Glomerular visceral epithelial cell (primary cell): ENCODE measurements at regions not wholly inside any gene's neighbourhood (a gene's known extent, or its start where the extent isn't known, plus 50 kb on each side); places are given as distances from the start of the nearest gene placed in this dataset.
A peak's percentile ranks its signal among the peaks of the same experiment; 100 is the strongest.

ENCODE experiments used
- DNase-seq: peaks from one replicate; pipeline ENCODE4 v3.0.0-alpha.2; 2016; ENCODE audit errors: extremely low spot score

DNA sequence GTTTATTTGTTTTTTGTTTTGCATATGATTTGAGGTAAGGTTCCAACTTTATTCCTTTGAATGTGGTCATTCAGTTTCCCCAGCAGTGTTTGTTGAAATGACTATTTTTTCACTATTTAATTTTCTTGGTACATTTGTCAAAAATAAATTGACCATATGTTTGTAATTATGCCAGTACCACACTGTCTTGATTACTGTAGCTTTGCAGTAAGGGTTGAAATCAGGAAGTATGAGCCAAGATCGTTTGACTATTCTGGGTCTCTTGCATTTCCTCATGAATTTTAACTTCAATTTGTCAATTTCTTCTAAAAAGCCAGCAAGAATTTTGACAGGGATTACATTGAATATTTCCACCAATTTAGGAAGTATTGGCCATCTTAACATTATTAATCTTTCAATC, 199.3 kb upstream of the PPFIA2 start:
- no peak for DNase-seq

- DNase-seq = no peak
These were observed 198.5 kb upstream of the PPFIA2 start for GRCh38 chr12:81957631-81958030.

GRCh38 chr12:81956468-81956860, 197.3 kb upstream of the PPFIA2 start:
- no peak for DNase-seq

DNA sequence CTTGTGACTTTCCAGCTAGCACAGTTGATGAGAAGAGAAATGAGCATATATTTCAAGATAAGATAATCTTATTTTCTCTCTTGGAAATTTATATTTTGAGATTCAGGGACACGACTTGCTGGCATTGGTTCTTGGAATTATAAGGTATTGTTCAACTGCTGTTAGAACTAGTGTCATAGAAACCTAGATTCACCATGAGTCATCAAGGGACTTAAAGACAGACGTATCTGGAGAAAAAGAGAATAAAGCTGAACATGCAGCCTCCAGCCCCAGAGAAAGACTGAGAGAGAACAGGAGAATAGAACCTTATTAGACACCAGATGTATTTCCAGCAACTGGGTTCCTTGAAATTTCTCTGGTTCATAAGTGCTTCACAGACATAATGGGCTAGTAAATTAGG, 194.4 kb upstream of the PPFIA2 start:
- peak; percentile 36 for DNase-seq

DNA sequence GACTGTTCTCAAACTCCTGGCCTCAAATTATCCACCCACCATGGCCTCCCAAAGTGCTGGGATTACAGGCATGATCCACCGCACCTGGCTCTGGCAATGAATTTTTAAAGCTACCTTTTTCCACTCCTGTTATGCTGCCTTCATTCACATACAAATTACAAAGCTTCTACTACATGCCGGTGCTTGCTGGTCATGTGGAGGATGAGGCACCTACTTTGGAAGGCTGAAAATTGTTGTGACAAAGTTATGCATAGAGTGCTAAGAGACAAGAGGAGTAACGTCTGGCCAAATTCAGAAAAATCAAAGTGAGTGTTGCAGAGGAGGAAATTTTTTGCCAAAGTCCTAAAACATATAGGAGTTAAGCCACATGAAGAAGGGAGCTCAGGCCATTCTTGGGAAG, 191.7 kb upstream of the PPFIA2 start:
- DNase-seq = no peak

- no peak for DNase-seq
These were observed 190.7 kb upstream of the PPFIA2 start for GRCh38 chr12:81949841-81950308.

DNA sequence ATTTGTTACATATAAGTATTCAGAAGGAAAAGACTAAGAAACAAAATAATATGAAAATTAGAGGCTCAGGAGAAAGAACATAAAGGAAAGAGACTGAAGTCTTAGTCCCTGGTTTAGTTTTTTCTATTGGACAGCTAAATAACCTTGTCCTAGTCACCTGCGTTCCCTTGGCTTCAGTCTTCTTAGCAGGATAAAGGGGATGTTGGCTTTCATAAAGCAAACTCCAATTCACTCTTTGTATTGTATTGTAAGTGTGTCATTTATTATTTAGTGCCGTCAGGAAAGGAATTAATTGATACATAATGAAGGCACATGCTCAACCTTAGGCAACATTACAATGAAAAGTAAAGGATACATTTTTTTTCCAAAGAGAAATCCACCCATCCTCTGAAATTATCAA, 190.3 kb upstream of the PPFIA2 start:
- DNase-seq = no peak

GRCh38 chr12:81944886-81945285, 185.7 kb upstream of the PPFIA2 start:
- no peak for DNase-seq

DNA sequence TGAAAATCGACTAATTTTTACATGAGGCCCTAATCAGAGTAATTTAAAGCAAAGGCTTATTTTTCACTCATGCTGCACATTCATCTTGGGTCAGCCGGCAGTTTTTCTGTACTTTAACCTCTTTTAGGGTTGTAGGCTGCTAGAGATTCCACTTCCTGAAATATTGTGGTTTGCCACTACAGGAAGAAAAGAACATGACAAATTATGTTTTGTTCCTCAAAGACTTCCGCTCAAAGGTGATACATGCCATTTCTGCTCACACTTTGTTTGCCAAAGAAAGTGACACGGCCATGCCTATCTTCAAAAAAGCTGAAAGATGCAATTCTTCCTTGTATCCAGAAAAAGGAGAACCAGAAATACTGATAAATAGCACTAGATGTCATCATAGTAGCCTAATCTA, 183.4 kb upstream of the PPFIA2 start:
- DNase-seq = no peak

GRCh38 chr12:81930037-81930436, 170.9 kb upstream of the PPFIA2 start:
- no peak for DNase-seq

GRCh38 chr12:81896771-81897170, 137.6 kb upstream of the PPFIA2 start:
- DNase-seq = no peak

- DNase-seq = no peak
These were observed 129.8 kb upstream of the PPFIA2 start for GRCh38 chr12:81888961-81889360.

DNA sequence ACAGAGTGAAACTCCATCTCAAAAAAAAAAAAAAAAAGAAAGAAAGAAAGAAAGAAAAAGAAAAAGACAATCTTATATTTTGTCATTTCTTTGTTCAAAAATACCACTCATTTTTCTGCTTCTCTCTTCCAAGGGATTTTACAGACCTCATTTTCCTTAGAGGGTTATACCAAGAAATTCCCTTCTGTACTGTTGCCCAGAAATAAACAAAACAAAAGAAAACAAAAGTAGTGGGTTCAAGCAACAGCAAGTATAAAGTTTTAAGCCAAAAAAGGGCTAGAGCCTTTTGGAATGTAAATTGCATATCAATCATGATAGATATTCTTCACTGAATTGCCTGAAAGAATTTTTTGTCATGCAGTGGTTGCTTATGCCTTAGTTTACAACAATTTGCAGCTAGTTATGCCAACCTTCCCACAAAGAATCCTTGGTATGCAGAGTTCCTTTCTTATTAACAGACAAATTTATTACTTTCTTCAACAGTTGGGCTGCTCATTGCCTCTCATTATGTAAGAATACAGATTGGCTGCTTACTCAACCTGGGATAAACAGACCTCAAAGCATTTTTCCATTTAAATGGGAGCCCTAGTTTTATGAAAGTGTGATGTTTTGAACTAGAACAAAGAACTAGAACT, 129.1 kb upstream of the PPFIA2 start:
- peak; percentile 48 for DNase-seq

- DNase-seq = no peak
These were observed 115.4 kb upstream of the PPFIA2 start for GRCh38 chr12:81874586-81874985.

DNA sequence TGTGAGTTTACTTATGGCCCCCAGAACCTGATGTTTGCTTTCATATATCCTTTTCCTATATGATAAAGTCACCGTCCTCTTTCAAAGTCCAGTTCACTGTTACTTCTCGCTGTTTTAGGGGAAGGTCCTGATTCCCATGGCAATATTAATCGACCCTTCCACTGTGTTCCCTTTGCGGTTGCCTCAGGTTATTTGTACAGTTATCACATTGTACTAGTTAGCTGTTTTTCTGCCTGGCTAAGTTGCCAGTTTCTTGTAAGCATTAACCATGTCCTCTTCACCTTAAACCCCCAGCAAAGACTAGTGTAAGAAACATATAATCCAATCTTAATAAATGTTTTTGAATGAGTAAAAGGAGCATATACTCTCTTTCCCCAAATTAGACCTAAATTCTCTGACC, 115.0 kb upstream of the PPFIA2 start:
- DNase-seq = no peak

GRCh38 chr12:81872400-81872799, 113.2 kb upstream of the PPFIA2 start:
- DNase-seq = no peak

- DNase-seq = peak; percentile 11
These were observed 106.9 kb upstream of the PPFIA2 start for GRCh38 chr12:81866081-81866480.

GRCh38 chr12:81863406-81863805, 104.3 kb upstream of the PPFIA2 start:
- DNase-seq = peak; percentile 56

DNA sequence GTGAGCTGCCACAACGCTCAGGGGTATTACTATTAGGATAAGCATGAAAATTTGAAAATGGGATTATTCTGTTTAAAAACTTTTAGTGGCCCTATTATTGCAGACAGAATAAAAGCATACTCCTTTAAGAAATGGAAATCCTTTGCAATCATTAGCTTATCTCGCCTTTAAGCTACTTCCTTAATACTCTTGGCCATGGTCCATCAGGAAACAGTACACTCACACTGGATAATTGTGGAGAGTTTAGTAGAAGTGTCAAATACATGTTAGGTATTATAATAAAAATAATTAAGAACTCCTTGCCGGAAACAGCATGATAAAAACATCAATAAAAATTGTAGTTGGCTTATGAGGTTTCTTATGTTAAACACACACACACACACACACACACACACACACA, 100.4 kb upstream of the PPFIA2 start:
- DNase-seq = peak; percentile 15

- no peak for DNase-seq
These were observed 84.4 kb upstream of the PPFIA2 start for GRCh38 chr12:81843599-81843998.

GRCh38 chr12:81835783-81836182, 76.6 kb upstream of the PPFIA2 start:
- no peak for DNase-seq

DNA sequence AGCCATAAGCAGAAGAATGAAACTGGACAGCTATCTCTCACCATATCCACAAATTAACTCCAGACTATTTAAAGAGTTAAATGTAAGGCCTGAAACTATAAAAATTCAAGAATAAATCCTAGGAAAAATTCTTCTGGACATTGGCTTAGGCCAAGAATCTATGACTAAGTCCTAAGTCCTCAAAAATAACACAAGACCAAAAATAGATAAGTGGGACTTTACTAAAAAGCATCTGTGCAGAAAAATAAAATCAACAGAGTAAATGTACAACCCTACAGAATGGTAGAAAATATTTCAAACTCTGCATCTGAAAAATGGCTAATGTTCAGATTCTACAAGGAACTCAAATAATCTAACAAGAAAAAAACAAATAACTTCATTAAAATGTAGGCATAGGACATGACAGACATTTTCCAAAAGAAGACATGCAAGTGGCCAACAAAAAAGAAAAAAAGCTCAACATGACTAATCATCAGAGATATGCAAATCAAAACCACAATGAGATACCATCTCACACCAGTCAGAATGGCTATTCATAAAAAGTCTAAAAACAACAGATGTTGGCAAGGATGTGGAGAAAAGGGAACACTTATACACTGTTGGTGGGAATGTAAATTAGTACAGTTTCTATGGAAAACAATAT, 61.0 kb upstream of the PPFIA2 start:
- peak; percentile 9 for DNase-seq

- no peak for DNase-seq
These were observed 56.5 kb upstream of the PPFIA2 start for GRCh38 chr12:81815611-81816010.

GRCh38 chr12:81811778-81812125, 52.6 kb upstream of the PPFIA2 start:
- no peak for DNase-seq
